Neural cell (in vitro differentiated cells): ENCODE measurements at regions not wholly inside any gene's neighbourhood (a gene's known extent, or its start where the extent isn't known, plus 50 kb on each side); places are given as distances from the start of the nearest gene placed in this dataset.

ENCODE experiments used
- H2AFZ ChIP-seq: fragments of 200-600, 300-800 bp; sonication (generic), shearing (Covaris generic); 2 replicates; pipeline ENCODE4 v1.6.0; 2014; ENCODE audit warnings: low read depth, mild to moderate bottlenecking, antibody characterized with exemption, low read length, moderate library complexity
- H3F3A ChIP-seq: fragments of 200-600 bp; shearing (Covaris generic); 2 replicates; pipeline ENCODE4 v1.6.1; 2016; ENCODE audit warnings: mild to moderate bottlenecking, moderate library complexity, mixed read lengths, antibody characterized with exemption, low read length; ENCODE audit not compliant: insufficient read depth, poor library complexity, severe bottlenecking
- H3K27ac ChIP-seq: fragments of 200-600, 300-800 bp; sonication (generic), shearing (Covaris generic); 2 replicates; pipeline ENCODE4 v1.5.1; 2014; ENCODE audit warnings: mild to moderate bottlenecking, low read length, moderate library complexity
- H3K27me3 ChIP-seq: fragments of 300-800, 200-600 bp; sonication (generic), shearing (Covaris generic); 2 replicates; pipeline ENCODE4 v1.6.0; 2014; ENCODE audit warnings: mild to moderate bottlenecking, low read depth, low read length, moderate library complexity; ENCODE audit not compliant: insufficient read depth
- H3K36me3 ChIP-seq: fragments of 300-800, 200-600 bp; sonication (generic), shearing (Covaris generic); 2 replicates; pipeline ENCODE4 v1.5.1; 2014; ENCODE audit warnings: mild to moderate bottlenecking, antibody characterized with exemption, low read length, moderate library complexity; ENCODE audit not compliant: insufficient read depth
- H3K4me2 ChIP-seq: fragments of 300-800, 200-600 bp; sonication (generic), shearing (Covaris generic); 2 replicates; pipeline ENCODE4 v1.6.0; 2014; ENCODE audit warnings: mild to moderate bottlenecking, low read length
- H3K4me3 ChIP-seq: fragments of 300-800, 200-600 bp; sonication (generic), shearing (Covaris generic); 2 replicates; pipeline ENCODE4 v1.5.1; 2014; ENCODE audit warnings: mild to moderate bottlenecking, low read length, moderate library complexity
- H3K79me2 ChIP-seq: fragments of 200-600 bp; shearing (Covaris generic); replicated peaks from 2 replicates; pipeline ENCODE4 v1.6.0; 2014; ENCODE audit warnings: mild to moderate bottlenecking, low read length, moderate library complexity; ENCODE audit not compliant: insufficient read depth
- H3K9ac ChIP-seq: fragments of 300-800, 200-600 bp; sonication (generic), shearing (Covaris generic); 2 replicates; pipeline ENCODE4 v1.6.1; 2016; ENCODE audit warnings: mild to moderate bottlenecking, low read length, mixed read lengths
- H3K9me2 ChIP-seq: fragments of 200-600 bp; shearing (Covaris generic); 2 replicates; pipeline ENCODE4 v1.6.1; 2016; ENCODE audit warnings: mild to moderate bottlenecking, low read length, mixed read lengths; ENCODE audit not compliant: insufficient read depth
- H3K9me3 ChIP-seq: fragments of 200-600, 300-800 bp; sonication (generic), shearing (Covaris generic); 2 replicates; pipeline ENCODE4 v1.6.1; 2016; ENCODE audit warnings: mild to moderate bottlenecking, mixed run types, low read length, moderate library complexity, mixed read lengths
- H4K20me1 ChIP-seq: fragments of 200-600 bp; shearing (Covaris generic); 2 replicates; pipeline ENCODE4 v1.6.1; 2016; ENCODE audit warnings: mild to moderate bottlenecking, mixed run types; ENCODE audit not compliant: insufficient read depth
- EP300 ChIP-seq: fragments of 450-650 bp; conservative IDR thresholded peaks from 2 replicates; pipeline ENCODE4 v1.6.1; 2014; ENCODE audit warnings: antibody characterized with exemption, mild to moderate bottlenecking, moderate library complexity; ENCODE audit not compliant: poor library complexity, severe bottlenecking
- EZH2 ChIP-seq: fragments of 200-600, 300-800 bp; shearing (Covaris generic), sonication (generic); IDR thresholded peaks from 2 replicates; pipeline ENCODE4 v1.6.1; 2014; ENCODE audit warnings: antibody characterized with exemption, low read length, borderline replicate concordance, mild to moderate bottlenecking; ENCODE audit not compliant: insufficient read depth, poor library complexity, severe bottlenecking
- MXI1 ChIP-seq: fragments of 450-650 bp; conservative IDR thresholded peaks from 2 replicates; pipeline ENCODE4 v1.6.1; 2014; ENCODE audit warnings: antibody characterized with exemption, mild to moderate bottlenecking; ENCODE audit not compliant: poor library complexity, severe bottlenecking
- POLR2AphosphoS5 ChIP-seq: IDR thresholded peaks from 2 replicates; pipeline ENCODE4 v1.6.1; 2012
- RAD21 ChIP-seq: fragments of 450-650 bp; conservative IDR thresholded peaks from 2 replicates; pipeline ENCODE4 v1.6.1; 2014; ENCODE audit warnings: antibody characterized with exemption, mild to moderate bottlenecking, moderate library complexity
- SMC3 ChIP-seq: fragments of 450-650 bp; conservative IDR thresholded peaks from 2 replicates; pipeline ENCODE4 v1.6.1; 2014; ENCODE audit warnings: antibody characterized with exemption, mild to moderate bottlenecking, moderate library complexity; ENCODE audit not compliant: poor library complexity
- TAF1 ChIP-seq: IDR thresholded peaks from 2 replicates; pipeline ENCODE4 v1.6.1; 2012; ENCODE audit warnings: low read depth
- TF ChIP-seq, protein P1 (sequence below): IDR thresholded peaks from 2 replicates; pipeline ENCODE4 v1.6.1; 2012; ENCODE audit warnings: borderline replicate concordance
- TF ChIP-seq, protein P2 (sequence below): fragments of 450-650 bp; IDR thresholded peaks from 2 replicates; pipeline ENCODE4 v1.5.1; 2014; ENCODE audit warnings: antibody characterized with exemption, mild to moderate bottlenecking, moderate library complexity; ENCODE audit not compliant: poor library complexity, severe bottlenecking

DNA sequence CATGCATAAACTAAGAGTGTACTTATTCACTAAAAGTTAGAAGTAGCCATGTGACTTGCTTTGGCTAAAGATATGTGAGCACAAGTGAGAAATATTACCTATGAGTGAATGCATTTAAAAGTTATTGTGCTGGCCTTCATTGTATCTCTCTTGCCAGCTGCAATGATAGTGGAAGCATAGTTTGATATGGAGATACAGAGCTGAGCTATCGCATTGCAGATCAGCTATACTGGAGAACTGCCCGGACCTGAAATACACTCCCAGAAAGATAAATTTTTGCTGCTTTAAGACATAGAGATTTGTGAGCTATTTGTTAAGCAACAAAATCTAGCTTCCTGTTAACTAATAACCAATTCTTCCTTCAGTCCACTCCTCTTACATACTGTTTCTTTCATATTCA is 571.1 kb downstream of the CPS1 start:
- Histone ChIP-seq H3K36me3 (no peaks in the 10 kb centered on the region), H2AFZ (no peak overlapping the region), H3K27ac (no peak overlapping the region), H3K27me3 (no peaks in the 10 kb centered on the region), H3F3A (no peaks in the 10 kb centered on the region), H3K4me2 (no peak overlapping the region), H3K4me3 (no peak overlapping the region), H3K9me2 (no peaks in the 10 kb centered on the region), H3K79me2 (no peaks in the 10 kb centered on the region), H4K20me1 (no peaks in the 10 kb centered on the region), H3K9ac (no peak overlapping the region), H3K9me3 (no peaks in the 10 kb centered on the region)
- TF ChIP-seq, protein P1, sequence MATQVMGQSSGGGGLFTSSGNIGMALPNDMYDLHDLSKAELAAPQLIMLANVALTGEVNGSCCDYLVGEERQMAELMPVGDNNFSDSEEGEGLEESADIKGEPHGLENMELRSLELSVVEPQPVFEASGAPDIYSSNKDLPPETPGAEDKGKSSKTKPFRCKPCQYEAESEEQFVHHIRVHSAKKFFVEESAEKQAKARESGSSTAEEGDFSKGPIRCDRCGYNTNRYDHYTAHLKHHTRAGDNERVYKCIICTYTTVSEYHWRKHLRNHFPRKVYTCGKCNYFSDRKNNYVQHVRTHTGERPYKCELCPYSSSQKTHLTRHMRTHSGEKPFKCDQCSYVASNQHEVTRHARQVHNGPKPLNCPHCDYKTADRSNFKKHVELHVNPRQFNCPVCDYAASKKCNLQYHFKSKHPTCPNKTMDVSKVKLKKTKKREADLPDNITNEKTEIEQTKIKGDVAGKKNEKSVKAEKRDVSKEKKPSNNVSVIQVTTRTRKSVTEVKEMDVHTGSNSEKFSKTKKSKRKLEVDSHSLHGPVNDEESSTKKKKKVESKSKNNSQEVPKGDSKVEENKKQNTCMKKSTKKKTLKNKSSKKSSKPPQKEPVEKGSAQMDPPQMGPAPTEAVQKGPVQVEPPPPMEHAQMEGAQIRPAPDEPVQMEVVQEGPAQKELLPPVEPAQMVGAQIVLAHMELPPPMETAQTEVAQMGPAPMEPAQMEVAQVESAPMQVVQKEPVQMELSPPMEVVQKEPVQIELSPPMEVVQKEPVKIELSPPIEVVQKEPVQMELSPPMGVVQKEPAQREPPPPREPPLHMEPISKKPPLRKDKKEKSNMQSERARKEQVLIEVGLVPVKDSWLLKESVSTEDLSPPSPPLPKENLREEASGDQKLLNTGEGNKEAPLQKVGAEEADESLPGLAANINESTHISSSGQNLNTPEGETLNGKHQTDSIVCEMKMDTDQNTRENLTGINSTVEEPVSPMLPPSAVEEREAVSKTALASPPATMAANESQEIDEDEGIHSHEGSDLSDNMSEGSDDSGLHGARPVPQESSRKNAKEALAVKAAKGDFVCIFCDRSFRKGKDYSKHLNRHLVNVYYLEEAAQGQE: no peak
- no peak for TF ChIP-seq EP300
- TF ChIP-seq MXI1: no peak
- TF ChIP-seq RAD21: no peak
- TF ChIP-seq SMC3: no peak
- TF ChIP-seq TAF1: no peak
- TF ChIP-seq, protein P2, sequence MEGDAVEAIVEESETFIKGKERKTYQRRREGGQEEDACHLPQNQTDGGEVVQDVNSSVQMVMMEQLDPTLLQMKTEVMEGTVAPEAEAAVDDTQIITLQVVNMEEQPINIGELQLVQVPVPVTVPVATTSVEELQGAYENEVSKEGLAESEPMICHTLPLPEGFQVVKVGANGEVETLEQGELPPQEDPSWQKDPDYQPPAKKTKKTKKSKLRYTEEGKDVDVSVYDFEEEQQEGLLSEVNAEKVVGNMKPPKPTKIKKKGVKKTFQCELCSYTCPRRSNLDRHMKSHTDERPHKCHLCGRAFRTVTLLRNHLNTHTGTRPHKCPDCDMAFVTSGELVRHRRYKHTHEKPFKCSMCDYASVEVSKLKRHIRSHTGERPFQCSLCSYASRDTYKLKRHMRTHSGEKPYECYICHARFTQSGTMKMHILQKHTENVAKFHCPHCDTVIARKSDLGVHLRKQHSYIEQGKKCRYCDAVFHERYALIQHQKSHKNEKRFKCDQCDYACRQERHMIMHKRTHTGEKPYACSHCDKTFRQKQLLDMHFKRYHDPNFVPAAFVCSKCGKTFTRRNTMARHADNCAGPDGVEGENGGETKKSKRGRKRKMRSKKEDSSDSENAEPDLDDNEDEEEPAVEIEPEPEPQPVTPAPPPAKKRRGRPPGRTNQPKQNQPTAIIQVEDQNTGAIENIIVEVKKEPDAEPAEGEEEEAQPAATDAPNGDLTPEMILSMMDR: no peak
- TF ChIP-seq EZH2: no peak
- TF ChIP-seq POLR2AphosphoS5: no peak

DNA sequence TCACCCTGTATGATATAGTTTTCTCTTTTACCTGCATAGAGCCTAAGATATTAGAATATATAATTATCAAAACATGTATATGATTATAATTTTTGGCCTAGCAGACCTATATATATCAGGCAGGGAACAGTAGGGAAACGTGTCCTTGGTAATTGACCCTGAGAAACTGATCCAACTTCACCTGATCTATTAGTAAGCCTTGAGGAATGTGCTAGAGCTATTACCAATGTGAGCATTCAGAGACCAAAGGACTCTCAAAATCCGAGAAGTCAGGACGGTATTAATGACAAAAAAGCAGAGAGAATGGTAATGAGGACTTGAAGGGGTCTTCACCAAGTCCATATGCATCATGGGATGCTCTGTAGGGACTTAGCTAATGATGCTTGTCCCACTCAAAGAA is 571.9 kb downstream of the CPS1 start:
- no peak for TF ChIP-seq TAF1
- TF ChIP-seq, protein P2: no peak
- TF ChIP-seq SMC3: no peak
- no peak for TF ChIP-seq EP300
- no peak for TF ChIP-seq POLR2AphosphoS5
- TF ChIP-seq, protein P1: no peak
- no peak for TF ChIP-seq MXI1
- Histone ChIP-seq H3K4me2 (no peak overlapping the region), H3K27ac (no peak overlapping the region), H3K9me3 (no peaks in the 10 kb centered on the region), H2AFZ (no peak overlapping the region), H3K4me3 (no peak overlapping the region), H3K9me2 (no peaks in the 10 kb centered on the region), H3K36me3 (no peaks in the 10 kb centered on the region), H4K20me1 (no peaks in the 10 kb centered on the region), H3K79me2 (no peaks in the 10 kb centered on the region), H3K27me3 (no peaks in the 10 kb centered on the region), H3K9ac (no peak overlapping the region), H3F3A (no peaks in the 10 kb centered on the region)
